ENCODE measurements at regions not wholly inside any gene's neighbourhood (a gene's known extent, or its start where the extent isn't known, plus 50 kb on each side); places are given as distances from the start of the nearest gene placed in this dataset.

GRCh38 chr4:179124957-179125356 is 1682.7 kb upstream of the AGA start:
- Histone ChIP-seq H3K36me3 (no peaks in the 10 kb centered on the region), H3K27ac (no peak overlapping the region)
- no peak for DNase-seq

GRCh38 chr4:179125870-179126269 is 1683.6 kb upstream of the AGA start:
- Histone ChIP-seq H3K4me3 (ENCODE audit: low read depth, low read length) (no peak overlapping the region), H3K9me3 (ENCODE audit: severe bottlenecking) (no peaks in the 10 kb centered on the region), H3K36me3 (no peaks in the 10 kb centered on the region), H3K27me3 (ENCODE audit: insufficient read depth, low read depth, severe bottlenecking) (peaks cover 57% of the 10 kb centered on the region), H3K27ac (no peak overlapping the region)
- DNase-seq: no peak
- no peak for TF ChIP-seq CTCF (IDR thresholded peaks at IDR 0.05; ENCODE audit: low read depth, low read length)

More at GRCh38 chr4:179124957-179125356, 1682.7 kb upstream of the AGA start:
- no peaks in the 10 kb centered on the region for H3K9me3 ChIP-seq (ENCODE audit: severe bottlenecking)
- TF ChIP-seq CTCF (IDR thresholded peaks at IDR 0.05; ENCODE audit: low read depth, low read length): no peak
- H3K27me3 ChIP-seq (ENCODE audit: insufficient read depth, low read depth, severe bottlenecking): peaks cover 54% of the 10 kb centered on the region
- H3K4me3 ChIP-seq (ENCODE audit: low read depth, low read length): no peak overlapping the region

- H3K9me3 ChIP-seq (ENCODE audit: severe bottlenecking): no peaks in the 10 kb centered on the region
- DNase-seq: no peak
- peaks cover 66% of the 10 kb centered on the region for H3K27me3 ChIP-seq (ENCODE audit: insufficient read depth, low read depth, severe bottlenecking)
- no peak for TF ChIP-seq CTCF (IDR thresholded peaks at IDR 0.05; ENCODE audit: low read depth, low read length)
- no peak overlapping the region for H3K27ac ChIP-seq
- H3K36me3 ChIP-seq: no peaks in the 10 kb centered on the region
- H3K4me3 ChIP-seq (ENCODE audit: low read depth, low read length): no peak overlapping the region
Observed at GRCh38 chr4:179128299-179128698, 1686.1 kb upstream of the AGA start.

GRCh38 chr4:179130122-179130714 is 1688.0 kb upstream of the AGA start:
- no peak overlapping the region for H3K27ac ChIP-seq
- H3K27me3 ChIP-seq (ENCODE audit: insufficient read depth, low read depth, severe bottlenecking): peaks cover 63% of the 10 kb centered on the region
- no peak overlapping the region for H3K4me3 ChIP-seq (ENCODE audit: low read depth, low read length)
- no peak for TF ChIP-seq CTCF (IDR thresholded peaks at IDR 0.05; ENCODE audit: low read depth, low read length)
- no peaks in the 10 kb centered on the region for H3K36me3 ChIP-seq
- no peaks in the 10 kb centered on the region for H3K9me3 ChIP-seq (ENCODE audit: severe bottlenecking)
- DNase-seq: no peak

- no peak for DNase-seq
- H3K36me3 ChIP-seq: no peaks in the 10 kb centered on the region
- peaks cover 21% of the 10 kb centered on the region for H3K27me3 ChIP-seq (ENCODE audit: insufficient read depth, low read depth, severe bottlenecking)
- H3K27ac ChIP-seq: no peak overlapping the region
- no peak overlapping the region for H3K4me3 ChIP-seq (ENCODE audit: low read depth, low read length)
- no peak for TF ChIP-seq CTCF (IDR thresholded peaks at IDR 0.05; ENCODE audit: low read depth, low read length)
- no peaks in the 10 kb centered on the region for H3K9me3 ChIP-seq (ENCODE audit: severe bottlenecking)
Observed at GRCh38 chr4:179145746-179146525, 1703.7 kb upstream of the AGA start.
